KG1 (cell line): ENCODE measurements at regions not wholly inside any gene's neighbourhood (a gene's known extent, or its start where the extent isn't known, plus 50 kb on each side); places are given as distances from the start of the nearest gene placed in this dataset.
"Not testable (repeated sequence)": the region's sequence is repeated elsewhere in the genome, so short reads cannot be mapped to it uniquely, and the experiment has no call there.

Source experiments
- DNase-seq: peaks from one replicate; lab custom pipeline; 2025; lab: John Stamatoyannopoulos, UW

DNA sequence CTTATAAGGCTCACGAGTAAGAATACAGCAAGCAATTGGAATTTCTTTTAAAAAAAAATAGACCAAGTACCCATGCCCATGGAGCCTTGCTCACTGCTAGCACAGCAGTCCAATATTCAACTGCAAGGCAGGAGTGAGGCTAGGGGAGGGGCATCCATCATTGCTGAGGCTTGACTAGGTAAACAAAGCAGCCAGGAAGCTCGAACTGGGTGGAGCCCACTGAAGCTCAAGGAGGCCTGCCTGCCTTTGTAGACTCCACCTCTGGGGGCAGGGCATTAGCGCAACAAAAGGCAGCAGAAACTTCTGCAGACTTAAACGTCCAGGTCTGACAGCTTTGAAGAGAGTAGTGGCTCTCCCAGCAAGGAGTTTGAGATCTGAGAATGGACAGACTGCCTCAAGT, 84.0 kb upstream of the STEAP1 start:
- not testable (repeated sequence) for DNase-seq

GRCh38 chr7:90078921-90079320, 75.3 kb upstream of the STEAP1 start:
- no peak for DNase-seq

DNA sequence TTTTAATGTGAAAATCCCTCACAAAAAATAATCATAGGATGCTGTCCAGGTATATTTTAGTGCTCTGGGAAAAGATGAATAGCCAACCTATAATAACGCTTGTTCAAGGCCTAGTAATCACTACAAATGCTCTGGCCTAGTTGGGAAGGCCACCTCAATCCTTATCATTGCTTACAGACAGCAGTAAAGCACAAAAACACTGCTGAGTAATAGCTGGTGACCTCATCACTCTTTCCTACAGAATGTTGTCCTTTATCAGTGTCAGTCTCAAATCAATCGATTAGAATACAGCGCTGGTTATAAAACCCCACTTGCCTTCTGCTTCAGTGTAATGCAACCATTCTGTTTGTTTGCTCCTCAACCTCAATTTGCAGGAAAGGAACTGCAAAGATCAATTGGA, 72.6 kb upstream of the STEAP1 start:
- DNase-seq, result no peak

- no peak for DNase-seq
Observed at GRCh38 chr7:90092506-90092905, 61.8 kb upstream of the STEAP1 start.

- DNase-seq, result no peak
Observed at GRCh38 chr7:90094030-90094429, 60.2 kb upstream of the STEAP1 start.
